IMR-90 (cell line): ENCODE measurements at regions not wholly inside any gene's neighbourhood (a gene's known extent, or its start where the extent isn't known, plus 50 kb on each side); places are given as distances from the start of the nearest gene placed in this dataset.

ENCODE experiments used
- ATAC-seq: fragments of 200-7000 bp; cut with Tn5 transposase; 2 replicates; pipeline ENCODE4 v1.9.1; 2020; ENCODE audit warnings: low read depth, mild to moderate bottlenecking, moderate library complexity
- BruUV-seq: library from RNA; stranded (reverse); fragments of 400-500 nt; replicated peaks from 2 replicates; lab custom pipeline; 2021; lab: Mats Ljungman, UMichigan
- CTCF ChIA-PET: fragments of 300-600 bp; formaldehyde crosslinking; extraction: SDS; loops from one replicate; lab custom pipeline; 2021; ENCODE audit warnings: antibody characterized with exemption; lab: Yijun Ruan, JAX
- POLR2A ChIA-PET: fragments of 300-600 bp; sonication (Branson Sonifier 250); formaldehyde crosslinking; loops from one replicate; lab custom pipeline; 2022; ENCODE audit warnings: antibody characterized with exemption; ENCODE audit not compliant: unreplicated experiment; lab: Charles Lee
- DNase-seq: peaks from one replicate; pipeline ENCODE4 v3.0.0; 2013
- H2AFZ ChIP-seq: replicated peaks from 2 replicates; pipeline ENCODE3; 2013; ENCODE audit warnings: low read length, mild to moderate bottlenecking; ENCODE audit not compliant: poor library complexity
- H2AK5ac ChIP-seq: 2 replicates; pipeline ENCODE4 v1.6.1; 2013; ENCODE audit warnings: low read depth, low read length, inconsistent platforms
- H2AK9ac ChIP-seq: replicated peaks from 2 replicates; pipeline ENCODE3; 2013; ENCODE audit warnings: mild to moderate bottlenecking, low read depth, low read length, moderate library complexity; ENCODE audit not compliant: poor library complexity
- H2BK120ac ChIP-seq: 2 replicates; pipeline ENCODE4 v1.6.1; 2013; ENCODE audit warnings: low read depth, low read length, inconsistent platforms
- H2BK15ac ChIP-seq: 3 replicates; pipeline ENCODE4 v1.6.1; 2013; ENCODE audit warnings: low read depth, low read length, inconsistent platforms
- H2BK20ac ChIP-seq: 2 replicates; pipeline ENCODE4 v1.6.1; 2013; ENCODE audit warnings: low read depth, mild to moderate bottlenecking, inconsistent platforms, low read length, moderate library complexity
- H2BK5ac ChIP-seq: 2 replicates; pipeline ENCODE4 v1.6.1; 2013; ENCODE audit warnings: mild to moderate bottlenecking, low read depth, low read length, inconsistent platforms; ENCODE audit not compliant: poor library complexity, severe bottlenecking
- H3K14ac ChIP-seq: replicated peaks from 2 replicates; pipeline ENCODE4 v1.6.1; 2013; ENCODE audit warnings: low read depth, low read length, inconsistent platforms
- H3K18ac ChIP-seq: 2 replicates; pipeline ENCODE4 v1.6.1; 2013; ENCODE audit warnings: low read depth, low read length, control low read depth
- H3K23ac ChIP-seq: 2 replicates; pipeline ENCODE4 v1.6.1; 2013; ENCODE audit warnings: low read depth, low read length, inconsistent platforms
- H3K27ac ChIP-seq: 2 replicates; pipeline ENCODE4 v1.5.1; 2013; ENCODE audit warnings: mild to moderate bottlenecking, control low read depth, low read length; ENCODE audit not compliant: insufficient read depth
- H3K27me3 ChIP-seq: 2 replicates; pipeline ENCODE4 v1.6.1; 2013; ENCODE audit warnings: low read length; ENCODE audit not compliant: control insufficient read depth, insufficient read depth
- H3K36me3 ChIP-seq: 2 replicates; pipeline ENCODE4 v1.6.1; 2013; ENCODE audit warnings: low read length, mixed read lengths; ENCODE audit not compliant: control insufficient read depth, insufficient read depth
- H3K4ac ChIP-seq: 2 replicates; pipeline ENCODE4 v1.6.1; 2013; ENCODE audit warnings: low read depth, low read length, inconsistent platforms
- H3K4me1 ChIP-seq: 2 replicates; pipeline ENCODE4 v1.6.1; 2013; ENCODE audit warnings: low read length, mixed read lengths; ENCODE audit not compliant: control insufficient read depth, insufficient read depth
- H3K4me2 ChIP-seq: 2 replicates; pipeline ENCODE4 v1.6.1; 2013; ENCODE audit warnings: low read depth, mild to moderate bottlenecking, control low read depth, low read length, moderate library complexity
- H3K4me3 ChIP-seq: 2 replicates; pipeline ENCODE4 v1.5.1; 2013; ENCODE audit warnings: low read depth, mild to moderate bottlenecking, control low read depth, low read length, moderate library complexity; ENCODE audit not compliant: insufficient read depth
- H3K56ac ChIP-seq: 2 replicates; pipeline ENCODE4 v1.6.1; 2013; ENCODE audit warnings: low read length, inconsistent platforms; ENCODE audit not compliant: insufficient read depth; ENCODE audit errors: extremely low read depth
- H3K79me1 ChIP-seq, 2 experiments: 2 replicates each; pipeline ENCODE4 v1.6.1; 2013; ENCODE audit warnings: low read length in 2 of 2, inconsistent platforms in 1 of 2, low read depth in 1 of 2
- H3K9ac ChIP-seq: 2 replicates; pipeline ENCODE4 v1.6.1; 2013; ENCODE audit warnings: low read depth, low read length, control low read depth
- H3K9me1 ChIP-seq: 2 replicates; pipeline ENCODE4 v1.6.1; 2013; ENCODE audit warnings: low read length, inconsistent platforms; ENCODE audit not compliant: insufficient read depth
- H3K9me3 ChIP-seq: 2 replicates; pipeline ENCODE4 v1.6.1; 2013; ENCODE audit warnings: low read length; ENCODE audit not compliant: control insufficient read depth, insufficient read depth
- H4K20me1 ChIP-seq: 2 replicates; pipeline ENCODE4 v1.6.1; 2013; ENCODE audit warnings: low read length, inconsistent platforms; ENCODE audit not compliant: insufficient read depth
- H4K5ac ChIP-seq: 2 replicates; pipeline ENCODE4 v1.6.1; 2013; ENCODE audit warnings: mild to moderate bottlenecking, low read depth, low read length, control low read depth
- H4K8ac ChIP-seq, 2 experiments: 2 replicates each; pipeline ENCODE4 v1.6.1; 2013; ENCODE audit warnings: low read depth in 2 of 2, low read length in 2 of 2, control low read depth in 1 of 2, inconsistent platforms in 1 of 2
- H4K91ac ChIP-seq: 2 replicates; pipeline ENCODE4 v1.6.1; 2013; ENCODE audit warnings: low read depth, low read length, inconsistent platforms; ENCODE audit not compliant: insufficient read depth
- BHLHE40 ChIP-seq: fragments of 150-350 bp; IDR thresholded peaks from 2 replicates; pipeline ENCODE4 v1.6.1; 2016; ENCODE audit warnings: mild to moderate bottlenecking, low read depth, low read length
- CEBPB ChIP-seq: IDR thresholded peaks from 2 replicates; pipeline ENCODE4 v1.6.1; 2012; ENCODE audit warnings: low read depth, low read length, improper control_type of control experiment
- CHD1 ChIP-seq: IDR thresholded peaks from 2 replicates; pipeline ENCODE4 v1.6.1; 2012; ENCODE audit warnings: low read depth, low read length, improper control_type of control experiment
- CTCF ChIP-seq: conservative IDR thresholded peaks from 2 replicates; pipeline ENCODE4 v1.5.1; 2012; ENCODE audit warnings: mild to moderate bottlenecking, low read depth, low read length, improper control_type of control experiment
- ELK1 ChIP-seq: fragments of 150-350 bp; IDR thresholded peaks from 2 replicates; pipeline ENCODE4 v1.6.1; 2016; ENCODE audit warnings: low read depth, mild to moderate bottlenecking, low read length, moderate library complexity, borderline replicate concordance
- FOS ChIP-seq: fragments of 150-350 bp; IDR thresholded peaks from 2 replicates; pipeline ENCODE4 v1.6.1; 2016; ENCODE audit warnings: low read depth, low read length
- MAFK ChIP-seq: IDR thresholded peaks from 2 replicates; pipeline ENCODE4 v1.6.1; 2012; ENCODE audit warnings: low read depth, low read length, improper control_type of control experiment
- MAZ ChIP-seq: IDR thresholded peaks from 2 replicates; pipeline ENCODE4 v1.6.1; 2012; ENCODE audit warnings: low read depth, mild to moderate bottlenecking, low read length, improper control_type of control experiment, moderate library complexity, borderline replicate concordance
- MXI1 ChIP-seq: IDR thresholded peaks from 2 replicates; pipeline ENCODE4 v1.6.1; 2012; ENCODE audit warnings: low read depth, mild to moderate bottlenecking, low read length, moderate library complexity, borderline replicate concordance
- NFE2L2 ChIP-seq: fragments of 150-350 bp; IDR thresholded peaks from 2 replicates; pipeline ENCODE4 v1.6.1; 2016; ENCODE audit warnings: low read depth, mild to moderate bottlenecking, low read length
- POLR2A ChIP-seq: IDR thresholded peaks from 2 replicates; pipeline ENCODE4 v1.6.1; 2012; ENCODE audit warnings: mild to moderate bottlenecking, low read depth, low read length
- RAD21 ChIP-seq: IDR thresholded peaks from 2 replicates; pipeline ENCODE4 v1.6.1; 2012; ENCODE audit warnings: low read length, improper control_type of control experiment
- RCOR1 ChIP-seq: IDR thresholded peaks from 2 replicates; pipeline ENCODE4 v1.6.1; 2012; ENCODE audit warnings: mild to moderate bottlenecking, low read length, improper control_type of control experiment; ENCODE audit not compliant: insufficient replicate concordance
- RFX5 ChIP-seq: IDR thresholded peaks from 2 replicates; pipeline ENCODE4 v1.8.0; 2012; ENCODE audit warnings: low read depth, mild to moderate bottlenecking, low read length, moderate library complexity
- SMC3 ChIP-seq: fragments of 150-350 bp; IDR thresholded peaks from 2 replicates; pipeline ENCODE4 v1.6.1; 2016; ENCODE audit warnings: low read depth, mild to moderate bottlenecking, antibody characterized with exemption, low read length, moderate library complexity
- USF2 ChIP-seq: fragments of 150-350 bp; IDR thresholded peaks from 2 replicates; pipeline ENCODE4 v1.6.1; 2017; ENCODE audit warnings: mild to moderate bottlenecking, antibody characterized with exemption, low read length, low read depth
- WGBS, 2 experiments: methylation state at CpG; one replicate each; pipeline versions ENCODE4 v1.1.5 to v1.1.7; 2013; ENCODE audit warnings: missing lambda C conversion rate in 2 of 2; ENCODE audit not compliant: insufficient read length in 1 of 2; ENCODE audit errors: extremely low coverage in 2 of 2; 5-methylcytosine and 5-hydroxymethylcytosine counted together
- dilution Hi-C: fragments of 300-500 bp; cut with HindIII; formaldehyde crosslinking; loops from one replicate; pipeline ENCODE4 v1.14.3; 2018; ENCODE audit warnings: low sequenced_read_pairs; ENCODE audit not compliant: unreplicated experiment
- in situ Hi-C: fragments of 300-500 bp; cut with MboI; formaldehyde crosslinking; loops from 3 replicates; pipeline ENCODE4 v1.14.3; 2019; ENCODE audit warnings: low sequenced_read_pairs, inconsistent platforms, mixed read lengths
- intact Hi-C: fragments of 100-400 bp; cut with micrococcal nuclease; formaldehyde crosslinking; loops from 2 replicates; pipeline ENCODE4 v1.10.0; 2022

GRCh38 chr4:101604976-101605375, 185.6 kb upstream of the BANK1 start:
- POLR2A ChIA-PET: no interaction called here
- Histone ChIP-seq H3K9me1 (no peaks in the 10 kb centered on the region), H4K5ac (no peak overlapping the region), H3K4me2 (no peak overlapping the region), H3K18ac (no peak overlapping the region), H3K36me3 (no peaks in the 10 kb centered on the region), H3K9me3 (no peaks in the 10 kb centered on the region), H3K4me3 (no peak overlapping the region), H3K14ac (no peak overlapping the region), H2AK9ac (no peak overlapping the region), H3K27ac (no peak overlapping the region), H2BK5ac (no peak overlapping the region), H2AFZ (no peak overlapping the region), H3K4me1 (no peaks in the 10 kb centered on the region), H2AK5ac (no peak overlapping the region), H3K4ac (no peak overlapping the region), H4K20me1 (no peaks in the 10 kb centered on the region), H3K9ac (no peak overlapping the region), H2BK120ac (no peak overlapping the region), H2BK15ac (no peak overlapping the region), H3K56ac (no peak overlapping the region), H3K79me1 (no peaks in the 10 kb centered on the region), H4K91ac (no peak overlapping the region), H2BK20ac (no peak overlapping the region), H4K8ac (no peak overlapping the region), H3K23ac (no peak overlapping the region), H3K27me3 (no peaks in the 10 kb centered on the region)
- dilution Hi-C loops (no loop called here), intact Hi-C loops (no loop called here), in situ Hi-C loops (no loop called here)
- no TSS peak for BruUV-seq
- TF ChIP-seq RAD21: no peak
- TF ChIP-seq MAFK: no peak
- TF ChIP-seq MXI1: no peak
- TF ChIP-seq RFX5: no peak
- TF ChIP-seq POLR2A: no peak
- no peak for TF ChIP-seq RCOR1
- no peak for TF ChIP-seq CEBPB
- no peak for TF ChIP-seq CTCF
- TF ChIP-seq SMC3: no peak
- TF ChIP-seq NFE2L2: no peak
- TF ChIP-seq CHD1: no peak
- no peak for TF ChIP-seq MAZ
- no peak for TF ChIP-seq FOS
- TF ChIP-seq ELK1: no peak
- no peak for TF ChIP-seq USF2
- no peak for TF ChIP-seq BHLHE40
- CTCF ChIA-PET: no interaction called here
- ATAC-seq: no peak
- DNase-seq: no peak
- no CpG with 5 or more reads among the region's 1 CpG for WGBS, 2 experiments
